ENCODE measurements at regions not wholly inside any gene's neighbourhood (a gene's known extent, or its start where the extent isn't known, plus 50 kb on each side); places are given as distances from the start of the nearest gene placed in this dataset.

DNA sequence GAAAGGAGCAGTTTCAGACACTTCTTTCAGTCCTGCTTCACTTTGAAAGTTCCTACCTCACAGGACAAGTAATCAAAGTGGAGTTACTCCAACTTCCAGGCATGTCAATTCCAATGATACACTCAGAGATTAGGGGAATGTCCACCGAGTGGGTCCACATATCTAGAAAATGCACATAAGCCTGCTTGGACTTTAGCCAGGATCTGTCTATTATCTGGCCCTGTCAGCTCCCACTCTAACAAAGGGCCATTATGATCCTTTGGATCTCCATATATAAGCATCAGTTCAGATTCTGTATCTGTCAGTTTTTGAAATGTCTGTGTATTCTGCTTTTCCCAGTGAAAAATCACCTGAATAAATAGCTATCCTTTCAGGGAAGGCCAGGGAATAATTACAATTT is 112.9 kb upstream of the ATXN7L3B start:
- H3K79me2 ChIP-seq (ENCODE audit: insufficient read depth, low read length): no peaks in the 10 kb centered on the region
- no peaks in the 10 kb centered on the region for H3K27me3 ChIP-seq (ENCODE audit: insufficient read depth, low read length)
- Mint-ChIP-seq H3K36me3 (ENCODE audit: insufficient read depth in 1 of 3, low read depth in 3 of 3) (no peaks in the 10 kb centered on the region), H3K4me1 (no peaks in the 10 kb centered on the region), H3K27me3 (ENCODE audit: low read depth) (no peaks in the 10 kb centered on the region), H3K4me3 (no peak overlapping the region), H3K27ac (no peak overlapping the region), H3K9me3 (no peaks in the 10 kb centered on the region)
- no peak overlapping the region for H3K56ac ChIP-seq (ENCODE audit: insufficient read length, low read depth, low read length)
- H3K23ac ChIP-seq (ENCODE audit: insufficient read length, low read depth, low read length): no peak overlapping the region
- no peak overlapping the region for H3K27ac ChIP-seq (ENCODE audit: insufficient read length, low read depth, low read length)
- no CpG with 5 or more reads among the region's 1 CpG for WGBS (ENCODE audit: extremely low coverage, insufficient read length, low lambda C conversion rate)
- H2AFZ ChIP-seq (ENCODE audit: low read length): no peak overlapping the region
- H3K4me1 ChIP-seq (ENCODE audit: insufficient read depth, low read length): no peaks in the 10 kb centered on the region
- H4K20me1 ChIP-seq (ENCODE audit: control insufficient read depth, insufficient read depth, insufficient read length): no peaks in the 10 kb centered on the region
- no peaks in the 10 kb centered on the region for H3K23me2 ChIP-seq (ENCODE audit: insufficient read length, low read depth, low read length, poor library complexity, severe bottlenecking)
- H4K8ac ChIP-seq (replicated peaks; ENCODE audit: insufficient read length, low read depth, low read length): no peak overlapping the region
- no peaks in the 10 kb centered on the region for H3K9me3 ChIP-seq (ENCODE audit: control insufficient read depth, low read depth, low read length)
- no peak overlapping the region for H2AK5ac ChIP-seq (ENCODE audit: insufficient read length, low read length)
- no peak overlapping the region for H2BK5ac ChIP-seq (ENCODE audit: insufficient read length, low read length)
- H3T11ph ChIP-seq (ENCODE audit: low read length): no peak overlapping the region
- H2BK20ac ChIP-seq (ENCODE audit: low read depth, low read length, poor library complexity, severe bottlenecking): no peak overlapping the region
- no peak overlapping the region for H2BK120ac ChIP-seq (ENCODE audit: low read depth, low read length, poor library complexity, severe bottlenecking)
- no peak overlapping the region for H2BK12ac ChIP-seq (ENCODE audit: insufficient read length, low read depth, low read length)
- no peak overlapping the region for H3K4me2 ChIP-seq (ENCODE audit: insufficient read depth, insufficient read length, low read length)
- no peaks in the 10 kb centered on the region for H3K79me1 ChIP-seq (ENCODE audit: insufficient read depth, low read depth, low read length, poor library complexity, severe bottlenecking)
- no peak for DNase-seq
- H4K91ac ChIP-seq (ENCODE audit: insufficient read length, low read depth, low read length): no peak overlapping the region
- H3K9ac ChIP-seq (ENCODE audit: extremely low read depth, insufficient read length, low read length): no peak overlapping the region
- no peak overlapping the region for H2BK15ac ChIP-seq (ENCODE audit: low read depth, low read length)
- no peak overlapping the region for H3K18ac ChIP-seq (ENCODE audit: insufficient read length, low read depth, low read length)
- H4K5ac ChIP-seq (ENCODE audit: insufficient read length, low read depth, low read length): no peak overlapping the region
- H3K14ac ChIP-seq (ENCODE audit: insufficient read depth, low read length): no peak overlapping the region
- TF ChIP-seq, protein P1, sequence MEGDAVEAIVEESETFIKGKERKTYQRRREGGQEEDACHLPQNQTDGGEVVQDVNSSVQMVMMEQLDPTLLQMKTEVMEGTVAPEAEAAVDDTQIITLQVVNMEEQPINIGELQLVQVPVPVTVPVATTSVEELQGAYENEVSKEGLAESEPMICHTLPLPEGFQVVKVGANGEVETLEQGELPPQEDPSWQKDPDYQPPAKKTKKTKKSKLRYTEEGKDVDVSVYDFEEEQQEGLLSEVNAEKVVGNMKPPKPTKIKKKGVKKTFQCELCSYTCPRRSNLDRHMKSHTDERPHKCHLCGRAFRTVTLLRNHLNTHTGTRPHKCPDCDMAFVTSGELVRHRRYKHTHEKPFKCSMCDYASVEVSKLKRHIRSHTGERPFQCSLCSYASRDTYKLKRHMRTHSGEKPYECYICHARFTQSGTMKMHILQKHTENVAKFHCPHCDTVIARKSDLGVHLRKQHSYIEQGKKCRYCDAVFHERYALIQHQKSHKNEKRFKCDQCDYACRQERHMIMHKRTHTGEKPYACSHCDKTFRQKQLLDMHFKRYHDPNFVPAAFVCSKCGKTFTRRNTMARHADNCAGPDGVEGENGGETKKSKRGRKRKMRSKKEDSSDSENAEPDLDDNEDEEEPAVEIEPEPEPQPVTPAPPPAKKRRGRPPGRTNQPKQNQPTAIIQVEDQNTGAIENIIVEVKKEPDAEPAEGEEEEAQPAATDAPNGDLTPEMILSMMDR (conservative IDR thresholded peaks at IDR 0.05): no peak
- H3K4ac ChIP-seq (ENCODE audit: low read depth, low read length): no peak overlapping the region

Data from H9 (cell line).